ENCODE measurements at regions not wholly inside any gene's neighbourhood (a gene's known extent, or its start where the extent isn't known, plus 50 kb on each side); places are given as distances from the start of the nearest gene placed in this dataset.

- no peak for DNase-seq (ENCODE audit: low read depth in 1 of 2, low spot score in 1 of 2)
- Histone ChIP-seq H3K27me3 (ENCODE audit: insufficient read depth, poor library complexity, severe bottlenecking) (no peaks in the 10 kb centered on the region), H3K27ac (replicated peaks) (no peak overlapping the region), H3K4me3 (replicated peaks; ENCODE audit: insufficient read depth, low read length) (no peak overlapping the region)
- TF ChIP-seq GABPA (IDR thresholded peaks at IDR 0.05; ENCODE audit: low read depth) (no peak), REST (IDR thresholded peaks at IDR 0.05; ENCODE audit: insufficient replicate concordance, low read depth) (no peak), POLR2AphosphoS5 (IDR thresholded peaks at IDR 0.05; ENCODE audit: low read depth) (no peak), SPI1 (IDR thresholded peaks at IDR 0.05; ENCODE audit: borderline replicate concordance, low read depth) (no peak), CTCF (IDR thresholded peaks at IDR 0.05; ENCODE audit: insufficient read depth, low read length) (no peak)
These were observed 396.7 kb downstream of the CDH2 start for GRCh38 chr18:27780061-27780745.

- Histone ChIP-seq H3K27me3 (ENCODE audit: insufficient read depth, poor library complexity, severe bottlenecking) (no peaks in the 10 kb centered on the region), H3K27ac (replicated peaks) (no peak overlapping the region), H3K4me3 (replicated peaks; ENCODE audit: insufficient read depth, low read length) (no peak overlapping the region)
- DNase-seq (ENCODE audit: low read depth in 1 of 2, low spot score in 1 of 2): no peak
- TF ChIP-seq REST (IDR thresholded peaks at IDR 0.05; ENCODE audit: insufficient replicate concordance, low read depth): no peak
- no peak for TF ChIP-seq SPI1 (IDR thresholded peaks at IDR 0.05; ENCODE audit: borderline replicate concordance, low read depth)
- TF ChIP-seq POLR2AphosphoS5 (IDR thresholded peaks at IDR 0.05; ENCODE audit: low read depth): no peak
- no peak for TF ChIP-seq CTCF (IDR thresholded peaks at IDR 0.05; ENCODE audit: insufficient read depth, low read length)
- no peak for TF ChIP-seq GABPA (IDR thresholded peaks at IDR 0.05; ENCODE audit: low read depth)
These were observed 398.0 kb downstream of the CDH2 start for GRCh38 chr18:27778925-27779324.

- Histone ChIP-seq H3K4me3 (replicated peaks; ENCODE audit: insufficient read depth, low read length) (no peak overlapping the region), H3K27me3 (ENCODE audit: insufficient read depth, poor library complexity, severe bottlenecking) (no peaks in the 10 kb centered on the region), H3K27ac (replicated peaks) (no peak overlapping the region)
- DNase-seq (ENCODE audit: low read depth in 1 of 2, low spot score in 1 of 2): no peak
- no peak for TF ChIP-seq CTCF (IDR thresholded peaks at IDR 0.05; ENCODE audit: insufficient read depth, low read length)
- TF ChIP-seq POLR2AphosphoS5 (IDR thresholded peaks at IDR 0.05; ENCODE audit: low read depth): no peak
- no peak for TF ChIP-seq SPI1 (IDR thresholded peaks at IDR 0.05; ENCODE audit: borderline replicate concordance, low read depth)
- no peak for TF ChIP-seq GABPA (IDR thresholded peaks at IDR 0.05; ENCODE audit: low read depth)
- no peak for TF ChIP-seq REST (IDR thresholded peaks at IDR 0.05; ENCODE audit: insufficient replicate concordance, low read depth)
These were observed 398.5 kb downstream of the CDH2 start for GRCh38 chr18:27778441-27778840.

All from HL-60 (cell line).